MCF 10A (cell line): ENCODE measurements at regions not wholly inside any gene's neighbourhood (a gene's known extent, or its start where the extent isn't known, plus 50 kb on each side); places are given as distances from the start of the nearest gene placed in this dataset.

ENCODE experiments used
- BruUV-seq: library from RNA; stranded (reverse); fragments of 400-500 nt; replicated peaks from 2 replicates; lab custom pipeline; 2021; lab: Mats Ljungman, UMichigan
- CTCF ChIA-PET: fragments of 300-600 bp; sonication (Branson Sonifier 250); formaldehyde crosslinking; extraction: SDS; loops from one replicate; lab custom pipeline; 2021; ENCODE audit warnings: antibody characterized with exemption, inconsistent platforms; lab: Yijun Ruan, JAX
- POLR2A ChIA-PET: fragments of 300-600, 350-650 bp; sonication (Branson Sonifier 250); formaldehyde crosslinking; extraction: SDS; loops from one replicate; lab custom pipeline; 2020; ENCODE audit warnings: antibody characterized with exemption, inconsistent platforms; lab: Yijun Ruan, JAX
- DNase-seq: peaks from one replicate; pipeline ENCODE4 v3.0.0-alpha.2; 2018; ENCODE audit not compliant: unreplicated experiment
- H3K27ac Mint-ChIP-seq: one replicate; pipeline ENCODE4 v1.8.0; 2022; ENCODE audit warnings: mild to moderate bottlenecking, low read depth, mixed read lengths; ENCODE audit not compliant: unreplicated experiment
- H3K27me3 Mint-ChIP-seq: one replicate; pipeline ENCODE4 v1.8.0; 2022; ENCODE audit warnings: mixed read lengths; ENCODE audit not compliant: insufficient read depth, unreplicated experiment
- H3K36me3 Mint-ChIP-seq: one replicate; pipeline ENCODE4 v1.8.0; 2022; ENCODE audit warnings: mild to moderate bottlenecking, moderate library complexity, mixed read lengths; ENCODE audit not compliant: insufficient read depth, unreplicated experiment
- H3K4me1 Mint-ChIP-seq: one replicate; pipeline ENCODE4 v1.8.0; 2022; ENCODE audit warnings: mixed read lengths; ENCODE audit not compliant: insufficient read depth, unreplicated experiment
- H3K4me3 Mint-ChIP-seq: one replicate; pipeline ENCODE4 v1.8.0; 2022; ENCODE audit warnings: mild to moderate bottlenecking, moderate library complexity, mixed read lengths; ENCODE audit not compliant: unreplicated experiment
- H3K9me3 Mint-ChIP-seq: one replicate; pipeline ENCODE4 v1.8.0; 2022; ENCODE audit warnings: mixed read lengths; ENCODE audit not compliant: unreplicated experiment
- intact Hi-C: fragments of 100-400 bp; cut with micrococcal nuclease; formaldehyde crosslinking; loops from 2 replicates; pipeline ENCODE4 v1.14.1; 2022
- TF ChIP-seq, protein P1 (sequence below): fragments of 200-600 bp; IDR thresholded peaks from one replicate; pipeline ENCODE4 v1.8.0; 2022; ENCODE audit warnings: antibody characterized with exemption, mild to moderate bottlenecking; ENCODE audit not compliant: unreplicated experiment

DNA sequence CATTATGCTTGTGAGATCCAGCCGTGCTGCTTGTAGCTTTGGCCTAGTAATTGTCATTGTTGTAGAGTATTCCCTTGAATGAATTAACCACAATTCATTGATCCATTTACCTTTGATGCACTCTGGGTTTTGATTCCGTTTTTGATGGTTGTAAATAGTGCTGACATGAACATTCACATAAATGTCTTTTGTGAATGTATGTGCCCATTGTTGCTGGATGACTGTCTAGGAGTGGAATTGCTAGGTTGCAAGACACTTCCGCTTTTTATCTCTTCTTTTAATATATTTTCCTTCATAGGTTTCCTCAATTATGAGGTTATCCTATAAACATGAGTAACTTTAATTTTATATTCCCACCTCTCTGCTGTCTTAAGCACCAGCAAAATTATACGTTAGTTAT is 104.8 kb upstream of the CCDC68 start:
- no peak for DNase-seq
- H3K27ac Mint-ChIP-seq: no peak overlapping the region
- no peaks in the 10 kb centered on the region for H3K27me3 Mint-ChIP-seq
- H3K36me3 Mint-ChIP-seq: no peaks in the 10 kb centered on the region
- BruUV-seq: no TSS peak
- intact Hi-C loops: no loop called here
- TF ChIP-seq, protein P1, sequence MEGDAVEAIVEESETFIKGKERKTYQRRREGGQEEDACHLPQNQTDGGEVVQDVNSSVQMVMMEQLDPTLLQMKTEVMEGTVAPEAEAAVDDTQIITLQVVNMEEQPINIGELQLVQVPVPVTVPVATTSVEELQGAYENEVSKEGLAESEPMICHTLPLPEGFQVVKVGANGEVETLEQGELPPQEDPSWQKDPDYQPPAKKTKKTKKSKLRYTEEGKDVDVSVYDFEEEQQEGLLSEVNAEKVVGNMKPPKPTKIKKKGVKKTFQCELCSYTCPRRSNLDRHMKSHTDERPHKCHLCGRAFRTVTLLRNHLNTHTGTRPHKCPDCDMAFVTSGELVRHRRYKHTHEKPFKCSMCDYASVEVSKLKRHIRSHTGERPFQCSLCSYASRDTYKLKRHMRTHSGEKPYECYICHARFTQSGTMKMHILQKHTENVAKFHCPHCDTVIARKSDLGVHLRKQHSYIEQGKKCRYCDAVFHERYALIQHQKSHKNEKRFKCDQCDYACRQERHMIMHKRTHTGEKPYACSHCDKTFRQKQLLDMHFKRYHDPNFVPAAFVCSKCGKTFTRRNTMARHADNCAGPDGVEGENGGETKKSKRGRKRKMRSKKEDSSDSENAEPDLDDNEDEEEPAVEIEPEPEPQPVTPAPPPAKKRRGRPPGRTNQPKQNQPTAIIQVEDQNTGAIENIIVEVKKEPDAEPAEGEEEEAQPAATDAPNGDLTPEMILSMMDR: no peak
- CTCF ChIA-PET: no interaction called here
- no peaks in the 10 kb centered on the region for H3K4me1 Mint-ChIP-seq
- H3K4me3 Mint-ChIP-seq: no peak overlapping the region
- no peaks in the 10 kb centered on the region for H3K9me3 Mint-ChIP-seq
- POLR2A ChIA-PET: no interaction called here

DNA sequence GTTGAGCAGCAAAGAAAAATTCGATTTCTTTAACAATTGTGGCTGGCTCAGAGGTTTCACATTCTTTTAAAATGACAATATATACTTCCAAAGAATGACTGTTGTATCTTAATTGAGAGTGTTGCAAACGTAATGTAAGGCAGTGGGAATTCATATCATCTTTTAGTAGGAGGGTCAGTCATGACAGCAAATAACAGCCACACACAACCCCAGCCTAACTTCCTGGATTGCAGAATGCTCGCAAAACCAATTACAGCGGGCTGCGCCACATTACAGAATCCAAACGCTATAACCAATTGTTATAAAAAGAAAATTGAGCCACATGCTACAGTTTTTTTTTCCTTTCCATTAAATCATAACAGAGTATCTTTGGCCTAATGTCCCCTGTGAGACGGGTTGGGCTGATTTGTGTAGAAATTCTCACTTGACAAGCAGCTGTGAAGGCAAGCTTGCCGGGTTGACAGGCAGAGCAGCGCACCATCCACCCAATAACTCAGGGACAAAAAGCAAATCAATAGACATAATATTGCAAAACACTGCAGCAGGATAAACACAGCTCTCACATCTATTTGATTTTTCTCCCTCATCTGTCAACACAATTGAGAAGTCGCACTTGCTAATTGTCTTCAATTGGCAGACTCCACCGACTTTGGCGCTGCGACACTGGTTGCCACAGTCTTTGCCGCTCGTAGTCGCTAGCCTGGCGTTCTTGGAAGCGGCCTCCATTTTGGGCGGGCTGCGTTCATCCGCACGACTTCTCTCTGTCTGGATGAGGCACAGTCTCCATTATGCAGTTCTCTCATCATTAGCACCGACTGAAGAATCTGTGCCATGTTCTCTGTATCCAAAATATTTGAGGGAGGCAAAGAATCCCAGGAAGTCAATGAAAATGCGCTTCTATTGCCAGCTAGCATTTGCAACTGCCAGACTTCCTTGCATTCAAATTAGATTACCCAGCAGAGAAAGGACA is 95.0 kb upstream of the CCDC68 start:
- ChIA-PET CTCF (no interaction called here), POLR2A (no interaction called here)
- TF ChIP-seq, protein P1: no peak
- Mint-ChIP-seq H3K27ac (no peak overlapping the region), H3K36me3 (no peaks in the 10 kb centered on the region), H3K4me1 (peaks cover 1% of the 10 kb centered on the region), H3K27me3 (no peaks in the 10 kb centered on the region), H3K4me3 (no peak overlapping the region), H3K9me3 (no peaks in the 10 kb centered on the region)
- no TSS peak for BruUV-seq
- DNase-seq: no peak
- intact Hi-C loops: no loop called here

DNA sequence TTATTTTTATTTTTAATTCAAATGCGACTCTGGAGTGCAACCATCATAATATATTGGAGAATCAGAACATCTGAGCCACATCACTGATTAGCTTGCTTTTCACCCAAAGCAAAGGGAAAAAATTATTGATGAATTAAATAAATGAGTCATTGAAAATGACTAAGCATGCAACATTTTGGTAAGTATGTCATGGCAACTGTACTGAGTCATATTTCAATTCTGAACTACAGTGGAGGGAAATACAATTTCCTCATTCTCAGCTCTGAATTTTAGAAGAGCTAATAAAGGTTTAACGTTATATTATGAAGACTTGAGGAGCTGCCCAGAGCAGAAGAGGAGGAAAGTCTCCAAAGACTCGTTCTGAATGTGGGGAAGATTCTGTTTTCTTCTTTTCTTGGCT is 89.6 kb upstream of the CCDC68 start:
- TF ChIP-seq, protein P1: no peak
- no peak overlapping the region for H3K4me3 Mint-ChIP-seq
- ChIA-PET CTCF (no interaction called here), POLR2A (interaction anchor here (0.7 to 1.2 kb wide), 2 partner anchors 13 to 226 kb away, joined by 3 read pairs; no protein-coding TSS in a partner anchor)
- H3K4me1 Mint-ChIP-seq: peaks cover 8% of the 10 kb centered on the region
- H3K36me3 Mint-ChIP-seq: no peaks in the 10 kb centered on the region
- DNase-seq: peak; percentile 11
- no peaks in the 10 kb centered on the region for H3K9me3 Mint-ChIP-seq
- no peak overlapping the region for H3K27ac Mint-ChIP-seq
- intact Hi-C loops: no loop called here
- no peaks in the 10 kb centered on the region for H3K27me3 Mint-ChIP-seq
- BruUV-seq: no TSS peak

DNA sequence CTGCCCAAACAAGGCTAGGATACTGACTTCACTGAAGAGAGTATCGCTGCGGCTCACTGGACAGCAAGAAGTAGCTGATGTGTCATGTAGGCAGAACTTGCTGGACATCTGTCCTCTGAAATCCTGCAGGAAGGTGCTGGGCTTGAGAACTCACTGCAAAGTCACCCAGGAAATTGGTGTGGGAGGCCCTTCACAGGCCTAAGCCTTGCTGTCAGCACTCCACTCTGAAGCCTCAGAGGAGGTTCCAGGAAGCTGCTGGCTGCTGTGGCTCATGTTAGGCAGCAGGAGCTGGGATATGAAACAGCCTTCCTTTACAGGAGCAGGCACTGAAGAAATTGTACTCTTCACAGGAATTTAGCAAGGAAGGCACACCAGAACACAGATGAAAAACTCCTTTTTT is 88.3 kb upstream of the CCDC68 start:
- CTCF ChIA-PET: interaction anchor here (0.6 to 1.3 kb wide), 3 partner anchors 11 to 213 kb away, joined by 3 to 6 read pairs (median 3); no protein-coding TSS in a partner anchor
- peaks cover 8% of the 10 kb centered on the region for H3K4me1 Mint-ChIP-seq
- intact Hi-C loops: no loop called here
- H3K36me3 Mint-ChIP-seq: no peaks in the 10 kb centered on the region
- no peak overlapping the region for H3K27ac Mint-ChIP-seq
- DNase-seq: no peak
- TF ChIP-seq, protein P1: no peak
- H3K4me3 Mint-ChIP-seq: no peak overlapping the region
- POLR2A ChIA-PET: interaction anchor here (1.2 kb wide), 1 partner anchor 14 kb away, joined by 3 read pairs; no protein-coding TSS in a partner anchor
- no peaks in the 10 kb centered on the region for H3K9me3 Mint-ChIP-seq
- no TSS peak for BruUV-seq
- H3K27me3 Mint-ChIP-seq: no peaks in the 10 kb centered on the region
